Esophagus muscularis mucosa (tissue), 4 donors: ENCODE measurements at regions not wholly inside any gene's neighbourhood (a gene's known extent, or its start where the extent isn't known, plus 50 kb on each side); places are given as distances from the start of the nearest gene placed in this dataset.

Experiments
- DNase-seq: peaks from one replicate; pipeline ENCODE4 v3.0.0-alpha.2; 2017; ENCODE audit errors: extremely low spot score
- H3K27ac ChIP-seq, 4 donors: fragments of 200-600 bp; sonication (generic); replicated peaks in 1 of 4; 1 replicate in 3 of 4; 2 replicates in 1 of 4; pipeline ENCODE4 v1.5.1; 2016 to 2019; ENCODE audit warnings: mild to moderate bottlenecking in 1 of 4
- H3K27me3 ChIP-seq, 4 donors: fragments of 200-600 bp; sonication (generic); one replicate each; pipeline versions ENCODE4 v1.5.1 to v1.6.0; 2016 to 2019
- H3K36me3 ChIP-seq, 4 donors: fragments of 200-600 bp; sonication (generic); one replicate each; pipeline ENCODE4 v1.5.1; 2016 to 2019
- H3K4me1 ChIP-seq, 4 donors: fragments of 200-600 bp; sonication (generic); one replicate each; pipeline ENCODE4 v1.5.1; 2016 to 2019
- H3K4me3 ChIP-seq, 4 donors: fragments of 200-600 bp; sonication (generic); 1 replicate in 2 of 4; 2 replicates in 2 of 4; pipeline ENCODE4 v1.5.1; 2016 to 2019; ENCODE audit warnings: mild to moderate bottlenecking in 4 of 4, moderate library complexity in 1 of 4
- H3K9me3 ChIP-seq, 4 donors: fragments of 200-600 bp; sonication (generic); 1 replicate in 3 of 4; 2 replicates in 1 of 4; pipeline ENCODE4 v1.5.1; 2016 to 2019
- CTCF ChIP-seq, 3 experiments: fragments of 200-600 bp in 2 of 3; fragments of 450-650 bp in 1 of 3; sonication (generic) in 2 of 3; IDR thresholded peaks; one replicate each; pipeline ENCODE4 v1.5.1; 2017 to 2019; ENCODE audit warnings: antibody characterized with exemption in 3 of 3, mild to moderate bottlenecking in 2 of 3, moderate library complexity in 1 of 3
- EP300 ChIP-seq: sonication (generic); formaldehyde crosslinking; IDR thresholded peaks from one replicate; pipeline ENCODE4 v1.6.1; 2017; ENCODE audit warnings: antibody characterized with exemption
- POLR2A ChIP-seq: fragments of 450-650 bp; IDR thresholded peaks from one replicate; pipeline ENCODE4 v1.6.1; 2017; ENCODE audit warnings: antibody characterized with exemption, moderate library complexity, mild to moderate bottlenecking, low read depth
- POLR2AphosphoS5 ChIP-seq, 2 donors: sonication (generic); formaldehyde crosslinking; IDR thresholded peaks; one replicate each; pipeline ENCODE4 v1.6.1; 2017; ENCODE audit warnings: antibody characterized with exemption in 2 of 2
- WGBS: methylation state at CpG from one replicate; pipeline ENCODE4 v1.1.5; 2018; 5-methylcytosine and 5-hydroxymethylcytosine counted together
- intact Hi-C: fragments of 100-400 bp; cut with DNase I; formaldehyde crosslinking; loops from one replicate; pipeline ENCODE4 v1.15.1; 2023

DNA sequence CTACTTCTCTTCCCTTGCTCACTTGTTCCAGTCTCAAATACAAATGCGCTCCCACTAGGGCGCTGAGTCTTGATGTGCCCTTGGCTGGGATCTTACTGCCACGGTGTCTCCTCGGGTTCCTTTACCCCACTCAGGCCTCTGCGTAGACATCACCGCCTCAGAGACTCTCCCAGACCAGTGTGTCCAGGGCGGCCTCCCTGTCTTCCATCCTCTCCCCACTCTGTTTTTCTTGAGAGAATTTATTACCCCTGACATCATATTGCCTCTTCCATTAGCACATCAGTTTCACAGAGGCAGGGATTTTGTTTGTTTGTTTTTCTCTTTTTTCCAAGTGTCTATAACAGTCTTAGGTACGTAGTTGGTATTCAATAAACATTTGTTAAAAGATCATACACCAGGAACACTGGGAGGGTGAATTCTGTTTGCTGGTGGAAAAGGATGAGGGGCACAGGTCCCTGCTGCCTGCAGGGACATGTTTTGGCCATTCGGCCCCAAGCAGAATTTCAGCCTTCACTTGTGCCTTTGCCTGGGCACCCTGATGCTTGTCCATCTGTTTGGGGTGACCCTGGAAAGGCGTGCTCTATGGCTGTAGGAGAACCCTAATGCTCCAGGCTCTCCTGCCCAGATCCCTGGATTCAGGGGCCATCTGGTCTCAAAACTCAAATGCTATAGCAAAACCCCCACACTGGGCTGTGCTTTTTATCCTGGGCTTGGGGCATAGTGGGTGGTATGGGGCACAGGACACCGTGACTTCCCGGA lies 55.0 kb downstream of the RPL37A start:
- Histone ChIP-seq H3K27me3 (no peaks in the 10 kb centered on the region), H3K4me3 (no peak overlapping the region), H3K27ac (peak overlapping the region; percentile 77 to 84 (median 80)), H3K4me1 (peaks cover 53 to 97% (median 91%) of the 10 kb centered on the region in 4 donors), H3K36me3 (no peaks in the 10 kb centered on the region), H3K9me3 (no peaks in the 10 kb centered on the region)
- WGBS, result 91% methylated on average over 12 of the region's 12 CpGs
- DNase-seq, result no peak
- no peak for TF ChIP-seq EP300
- no peak for TF ChIP-seq CTCF (IDR thresholded peaks at IDR 0.05)
- TF ChIP-seq POLR2A, result no peak
- TF ChIP-seq POLR2AphosphoS5 (IDR thresholded peaks at IDR 0.05), result no peak
- intact Hi-C loops, result no loop called here

DNA sequence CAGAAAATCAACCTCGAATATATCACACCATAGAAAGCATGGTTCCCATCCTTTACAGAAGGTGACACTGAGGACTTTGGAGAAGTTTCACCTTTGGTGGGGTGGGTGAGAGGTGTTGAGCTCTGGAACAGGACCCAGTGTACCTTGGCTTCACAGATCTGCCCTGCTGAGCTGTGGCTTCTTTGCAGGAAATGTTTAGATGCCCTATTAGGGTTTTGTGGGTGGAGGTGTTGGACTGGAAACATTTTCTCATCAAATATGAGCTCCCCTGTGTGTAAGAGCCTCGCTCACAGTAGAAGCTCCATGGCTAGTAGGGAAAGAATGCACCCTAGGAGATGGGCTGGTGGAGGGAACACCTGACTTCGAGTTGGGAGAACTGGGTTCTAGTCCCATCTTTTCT lies 55.6 kb downstream of the RPL37A start:
- H3K4me3 ChIP-seq, result no peak overlapping the region
- DNase-seq, result no peak
- TF ChIP-seq POLR2AphosphoS5 (IDR thresholded peaks at IDR 0.05), result no peak
- TF ChIP-seq POLR2A, result no peak
- TF ChIP-seq CTCF (IDR thresholded peaks at IDR 0.05), result no peak
- no peak for TF ChIP-seq EP300
- peak overlapping the region; percentile 77 to 84 (median 80) for H3K27ac ChIP-seq
- H3K36me3 ChIP-seq, result no peaks in the 10 kb centered on the region
- 85% methylated on average over 3 of the region's 3 CpGs for WGBS
- intact Hi-C loops, result no loop called here
- H3K9me3 ChIP-seq, result no peaks in the 10 kb centered on the region
- no peaks in the 10 kb centered on the region for H3K27me3 ChIP-seq
- H3K4me1 ChIP-seq, result peaks cover 47 to 97% (median 88%) of the 10 kb centered on the region in 4 donors

GRCh38 chr2:216554755-216555154 lies 56.1 kb downstream of the RPL37A start:
- TF ChIP-seq EP300, result no peak
- TF ChIP-seq CTCF (IDR thresholded peaks at IDR 0.05), result no peak
- no peak for DNase-seq
- Histone ChIP-seq H3K4me3 (no peak overlapping the region), H3K27me3 (no peaks in the 10 kb centered on the region), H3K27ac (peak overlapping the region; percentile 77 to 84 (median 80)), H3K4me1 (peaks cover 42 to 97% (median 88%) of the 10 kb centered on the region in 4 donors), H3K36me3 (no peaks in the 10 kb centered on the region), H3K9me3 (no peaks in the 10 kb centered on the region)
- intact Hi-C loops, result no loop called here
- 43% methylated on average over 1 of the region's 1 CpG for WGBS

GRCh38 chr2:216555274-216555673 lies 56.6 kb downstream of the RPL37A start:
- no peak for TF ChIP-seq POLR2A
- TF ChIP-seq POLR2AphosphoS5 (IDR thresholded peaks at IDR 0.05), result peak; percentile 26 to 28
- no peak for DNase-seq
- H3K4me3 ChIP-seq, result no peak overlapping the region
- peak overlapping the region; percentile 77 to 84 (median 80) for H3K27ac ChIP-seq
- no peaks in the 10 kb centered on the region for H3K36me3 ChIP-seq
- H3K27me3 ChIP-seq, result no peaks in the 10 kb centered on the region
- WGBS, result 53% methylated on average over 6 of the region's 6 CpGs
- intact Hi-C loops, result no loop called here
- no peaks in the 10 kb centered on the region for H3K9me3 ChIP-seq
- peaks cover 41 to 97% (median 85%) of the 10 kb centered on the region in 4 donors for H3K4me1 ChIP-seq

DNA sequence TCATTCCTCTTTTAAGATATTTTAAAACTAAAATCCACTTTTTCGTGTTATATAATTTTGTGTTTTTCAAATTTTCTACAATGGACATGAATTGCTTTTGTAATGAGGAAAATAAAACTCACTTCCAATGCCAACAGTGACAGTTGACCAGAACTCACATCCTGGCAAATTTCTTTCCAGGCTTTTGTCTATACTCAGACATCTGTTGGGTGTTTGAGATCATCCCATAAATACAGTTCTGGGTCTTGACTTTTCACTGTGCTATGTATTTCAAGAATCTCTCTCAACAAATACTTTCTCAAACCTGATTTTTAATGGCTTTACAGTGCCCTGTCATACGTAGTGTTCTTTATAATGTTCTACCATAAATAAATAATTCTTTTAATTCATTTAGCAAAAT lies 57.6 kb downstream of the RPL37A start:
- intact Hi-C loops, result no loop called here
- Histone ChIP-seq H3K9me3 (no peaks in the 10 kb centered on the region), H3K36me3 (no peaks in the 10 kb centered on the region), H3K4me3 (no peak overlapping the region), H3K27ac (peak overlapping the region in 3 of 4 donors; percentile 77 to 84 (median 82)), H3K27me3 (no peaks in the 10 kb centered on the region), H3K4me1 (peaks cover 44 to 97% (median 85%) of the 10 kb centered on the region in 4 donors)
- no peak for DNase-seq
- TF ChIP-seq POLR2A (no peak), CTCF (IDR thresholded peaks at IDR 0.05) (no peak), POLR2AphosphoS5 (IDR thresholded peaks at IDR 0.05) (no peak), EP300 (no peak)
- 76% methylated on average over 2 of the region's 2 CpGs for WGBS
